OCI-LY7 (cell line): ENCODE measurements at regions not wholly inside any gene's neighbourhood (a gene's known extent, or its start where the extent isn't known, plus 50 kb on each side); places are given as distances from the start of the nearest gene placed in this dataset.

Experiments used
- BruUV-seq: library from RNA; stranded (reverse); fragments of 400-500 nt; replicated peaks from 2 replicates; lab custom pipeline; 2021; lab: Mats Ljungman, UMichigan
- CTCF ChIA-PET: fragments of 300-600 bp; sonication (Branson Sonifier 250); formaldehyde crosslinking; loops from one replicate; lab custom pipeline; 2022; ENCODE audit warnings: antibody characterized with exemption; ENCODE audit not compliant: unreplicated experiment; lab: Charles Lee
- POLR2A ChIA-PET: fragments of 300-600 bp; sonication (Branson Sonifier 250); formaldehyde crosslinking; loops from one replicate; lab custom pipeline; 2022; ENCODE audit warnings: antibody characterized with exemption; lab: Charles Lee
- DNase-seq: peaks from one replicate; pipeline ENCODE4 v3.0.0-alpha.2; 2015; ENCODE audit warnings: low spot score
- H2AFZ ChIP-seq: fragments of 200-600 bp; sonication (generic), shearing (Covaris generic); 2 replicates; pipeline ENCODE4 v1.6.1; 2014; ENCODE audit warnings: mild to moderate bottlenecking, antibody characterized with exemption, low read length, moderate library complexity
- H3K27ac ChIP-seq: fragments of 200-600 bp; sonication (generic); 2 replicates; pipeline ENCODE4 v1.5.1; 2014; ENCODE audit warnings: mixed run types, low read depth, mild to moderate bottlenecking, moderate library complexity, low read length, inconsistent platforms; ENCODE audit not compliant: poor library complexity, severe bottlenecking
- H3K36me3 ChIP-seq: fragments of 200-600 bp; sonication (generic); 2 replicates; pipeline ENCODE4 v1.6.1; 2014; ENCODE audit warnings: mild to moderate bottlenecking, antibody characterized with exemption, low read length, moderate library complexity, mixed read lengths; ENCODE audit not compliant: insufficient read depth
- H3K4me1 ChIP-seq: fragments of 200-600 bp; sonication (generic); 2 replicates; pipeline ENCODE4 v1.5.1; 2014; ENCODE audit warnings: mild to moderate bottlenecking, low read length; ENCODE audit not compliant: insufficient read depth, poor library complexity, severe bottlenecking
- H3K4me2 ChIP-seq: fragments of 200-600 bp; sonication (generic); 2 replicates; pipeline ENCODE4 v1.6.1; 2014; ENCODE audit warnings: mild to moderate bottlenecking, low read length
- H3K4me3 ChIP-seq: fragments of 200-600 bp; sonication (generic); 2 replicates; pipeline ENCODE4 v1.5.1; 2014; ENCODE audit warnings: mild to moderate bottlenecking, low read depth, low read length; ENCODE audit not compliant: poor library complexity, severe bottlenecking
- H3K79me2 ChIP-seq: fragments of 200-600 bp; sonication (generic); 2 replicates; pipeline ENCODE4 v1.6.1; 2016; ENCODE audit warnings: low read depth, mild to moderate bottlenecking, low read length, moderate library complexity, mixed read lengths; ENCODE audit not compliant: insufficient read depth
- H3K9me2 ChIP-seq: fragments of 200-600 bp; sonication (generic); 2 replicates; pipeline ENCODE4 v1.6.1; 2016; ENCODE audit warnings: mild to moderate bottlenecking, low read length, mixed read lengths; ENCODE audit not compliant: insufficient read depth
- H3K9me3 ChIP-seq: fragments of 200-600 bp; sonication (generic); 2 replicates; pipeline ENCODE4 v1.6.1; 2014; ENCODE audit warnings: mild to moderate bottlenecking, mixed run types, low read length, mixed read lengths
- H4K20me1 ChIP-seq: fragments of 200-600 bp; sonication (generic); 2 replicates; pipeline ENCODE4 v1.6.1; 2014; ENCODE audit warnings: mild to moderate bottlenecking, antibody characterized with exemption, low read length, moderate library complexity, mixed read lengths; ENCODE audit not compliant: insufficient read depth
- CTCF ChIP-seq: fragments of 200-600 bp; sonication (generic); conservative IDR thresholded peaks from 2 replicates; pipeline ENCODE4 v1.5.1; 2014; ENCODE audit warnings: mild to moderate bottlenecking, antibody characterized with exemption, low read length, moderate library complexity, mixed read lengths
- EZH2phosphoT487 ChIP-seq: fragments of 200-600 bp; sonication (generic); IDR thresholded peaks from 2 replicates; pipeline ENCODE4 v1.6.1; 2018; ENCODE audit warnings: low read depth, borderline replicate concordance, mild to moderate bottlenecking, mixed run types, antibody characterized with exemption, low read length, moderate library complexity, mixed read lengths
- intact Hi-C: fragments of 100-400 bp; cut with micrococcal nuclease; formaldehyde crosslinking; loops from one replicate; pipeline ENCODE4 v1.10.0; 2022; ENCODE audit not compliant: unreplicated experiment

GRCh38 chr4:82248903-82249632 lies 124.7 kb downstream of the HNRNPD start:
- TF ChIP-seq CTCF: peak; percentile 37
- TF ChIP-seq EZH2phosphoT487: no peak
- Histone ChIP-seq H2AFZ (no peak overlapping the region), H3K9me2 (no peaks in the 10 kb centered on the region), H3K4me2 (no peak overlapping the region), H4K20me1 (no peaks in the 10 kb centered on the region), H3K79me2 (no peaks in the 10 kb centered on the region), H3K4me1 (peaks cover 8% of the 10 kb centered on the region), H3K36me3 (no peaks in the 10 kb centered on the region), H3K9me3 (no peaks in the 10 kb centered on the region), H3K4me3 (no peak overlapping the region), H3K27ac (no peak overlapping the region)
- POLR2A ChIA-PET: no interaction called here
- BruUV-seq: no TSS peak
- CTCF ChIA-PET: no interaction called here
- DNase-seq: no peak
- intact Hi-C loops: no loop called here

GRCh38 chr4:82247629-82248028 lies 126.2 kb downstream of the HNRNPD start:
- peaks cover 8% of the 10 kb centered on the region for H3K4me1 ChIP-seq
- no peaks in the 10 kb centered on the region for H3K9me3 ChIP-seq
- H2AFZ ChIP-seq: no peak overlapping the region
- TF ChIP-seq CTCF (0 out of 2 replicates have a peak, but pooled peaks have one; percentile 12), EZH2phosphoT487 (no peak)
- no peak overlapping the region for H3K27ac ChIP-seq
- no peak overlapping the region for H3K4me3 ChIP-seq
- no TSS peak for BruUV-seq
- H3K36me3 ChIP-seq: no peaks in the 10 kb centered on the region
- ChIA-PET POLR2A (no interaction called here), CTCF (no interaction called here)
- H4K20me1 ChIP-seq: no peaks in the 10 kb centered on the region
- DNase-seq: no peak
- intact Hi-C loops: no loop called here
- no peaks in the 10 kb centered on the region for H3K79me2 ChIP-seq
- H3K4me2 ChIP-seq: no peak overlapping the region
- H3K9me2 ChIP-seq: no peaks in the 10 kb centered on the region

- Histone ChIP-seq H3K9me3 (no peaks in the 10 kb centered on the region), H3K4me2 (no peak overlapping the region), H3K4me1 (peaks cover 8% of the 10 kb centered on the region), H3K79me2 (no peaks in the 10 kb centered on the region), H3K36me3 (no peaks in the 10 kb centered on the region), H2AFZ (no peak overlapping the region), H4K20me1 (no peaks in the 10 kb centered on the region), H3K27ac (no peak overlapping the region), H3K9me2 (no peaks in the 10 kb centered on the region), H3K4me3 (no peak overlapping the region)
- no TSS peak for BruUV-seq
- no peak for DNase-seq
- no peak for TF ChIP-seq CTCF
- no peak for TF ChIP-seq EZH2phosphoT487
- POLR2A ChIA-PET: interaction anchor here (0.7 kb wide), 1 partner anchor 11 kb away, joined by 3 read pairs; no protein-coding TSS in a partner anchor
- intact Hi-C loops: no loop called here
- CTCF ChIA-PET: no interaction called here
Observed at GRCh38 chr4:82247171-82247570, 126.6 kb downstream of the HNRNPD start.
